Esophagus muscularis mucosa (tissue), 4 donors: ENCODE measurements at regions not wholly inside any gene's neighbourhood (a gene's known extent, or its start where the extent isn't known, plus 50 kb on each side); places are given as distances from the start of the nearest gene placed in this dataset.

ENCODE experiments used
- EP300 ChIP-seq: sonication (generic); formaldehyde crosslinking; IDR thresholded peaks from one replicate; pipeline ENCODE4 v1.6.1; 2017; ENCODE audit warnings: antibody characterized with exemption
- POLR2A ChIP-seq: fragments of 450-650 bp; IDR thresholded peaks from one replicate; pipeline ENCODE4 v1.6.1; 2017; ENCODE audit warnings: antibody characterized with exemption, moderate library complexity, mild to moderate bottlenecking, low read depth
- POLR2AphosphoS5 ChIP-seq, 2 donors: sonication (generic); formaldehyde crosslinking; IDR thresholded peaks; one replicate each; pipeline ENCODE4 v1.6.1; 2017; ENCODE audit warnings: antibody characterized with exemption in 2 of 2
- TF ChIP-seq, protein P1 (sequence below), 3 experiments: fragments of 200-600 bp in 2 of 3; fragments of 450-650 bp in 1 of 3; sonication (generic) in 2 of 3; IDR thresholded peaks; one replicate each; pipeline ENCODE4 v1.5.1; 2017 to 2019; ENCODE audit warnings: antibody characterized with exemption in 3 of 3, mild to moderate bottlenecking in 2 of 3, moderate library complexity in 1 of 3

DNA sequence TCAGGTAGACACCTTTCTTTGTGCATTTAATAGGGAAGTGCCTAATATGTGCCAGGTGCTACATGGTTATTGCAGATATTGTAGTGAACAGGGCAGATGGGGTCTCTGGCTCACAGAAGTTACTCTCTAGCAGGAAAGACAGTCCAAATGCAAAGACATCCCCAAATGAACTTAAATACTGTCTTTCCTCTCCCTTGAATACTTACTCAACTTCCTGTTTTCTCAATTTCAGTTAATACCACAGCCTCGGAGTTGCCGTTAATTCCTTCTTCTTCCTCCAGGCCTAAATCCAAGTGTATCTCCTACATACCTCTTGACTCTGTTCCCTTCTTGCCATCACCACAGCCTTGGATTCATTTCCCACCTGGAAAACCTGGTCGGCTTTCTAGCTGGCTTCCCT lies 134.3 kb upstream of the SESN3 start:
- TF ChIP-seq POLR2A, result no peak
- TF ChIP-seq POLR2AphosphoS5 (IDR thresholded peaks at IDR 0.05), result no peak
- TF ChIP-seq, protein P1, sequence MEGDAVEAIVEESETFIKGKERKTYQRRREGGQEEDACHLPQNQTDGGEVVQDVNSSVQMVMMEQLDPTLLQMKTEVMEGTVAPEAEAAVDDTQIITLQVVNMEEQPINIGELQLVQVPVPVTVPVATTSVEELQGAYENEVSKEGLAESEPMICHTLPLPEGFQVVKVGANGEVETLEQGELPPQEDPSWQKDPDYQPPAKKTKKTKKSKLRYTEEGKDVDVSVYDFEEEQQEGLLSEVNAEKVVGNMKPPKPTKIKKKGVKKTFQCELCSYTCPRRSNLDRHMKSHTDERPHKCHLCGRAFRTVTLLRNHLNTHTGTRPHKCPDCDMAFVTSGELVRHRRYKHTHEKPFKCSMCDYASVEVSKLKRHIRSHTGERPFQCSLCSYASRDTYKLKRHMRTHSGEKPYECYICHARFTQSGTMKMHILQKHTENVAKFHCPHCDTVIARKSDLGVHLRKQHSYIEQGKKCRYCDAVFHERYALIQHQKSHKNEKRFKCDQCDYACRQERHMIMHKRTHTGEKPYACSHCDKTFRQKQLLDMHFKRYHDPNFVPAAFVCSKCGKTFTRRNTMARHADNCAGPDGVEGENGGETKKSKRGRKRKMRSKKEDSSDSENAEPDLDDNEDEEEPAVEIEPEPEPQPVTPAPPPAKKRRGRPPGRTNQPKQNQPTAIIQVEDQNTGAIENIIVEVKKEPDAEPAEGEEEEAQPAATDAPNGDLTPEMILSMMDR (IDR thresholded peaks at IDR 0.05), result no peak
- TF ChIP-seq EP300, result no peak
